Esophagus squamous epithelium (tissue), 4 donors: ENCODE measurements at regions not wholly inside any gene's neighbourhood (a gene's known extent, or its start where the extent isn't known, plus 50 kb on each side); places are given as distances from the start of the nearest gene placed in this dataset.

Experiments
- POLR2A ChIP-seq, 4 donors: fragments of 450-650 bp; IDR thresholded peaks; one replicate each; pipeline ENCODE4 v1.6.1; 2017; ENCODE audit warnings: antibody characterized with exemption in 4 of 4, mild to moderate bottlenecking in 4 of 4, moderate library complexity in 3 of 4
- TF ChIP-seq, protein P1 (sequence below), 6 experiments: fragments of 450-650 bp in 4 of 6; fragments of 200-600 bp in 2 of 6; sonication (generic) in 2 of 6; IDR thresholded peaks; one replicate each; pipeline ENCODE4 v1.5.1; 2016 to 2019; ENCODE audit warnings: antibody characterized with exemption in 6 of 6, mild to moderate bottlenecking in 4 of 6, moderate library complexity in 4 of 6

DNA sequence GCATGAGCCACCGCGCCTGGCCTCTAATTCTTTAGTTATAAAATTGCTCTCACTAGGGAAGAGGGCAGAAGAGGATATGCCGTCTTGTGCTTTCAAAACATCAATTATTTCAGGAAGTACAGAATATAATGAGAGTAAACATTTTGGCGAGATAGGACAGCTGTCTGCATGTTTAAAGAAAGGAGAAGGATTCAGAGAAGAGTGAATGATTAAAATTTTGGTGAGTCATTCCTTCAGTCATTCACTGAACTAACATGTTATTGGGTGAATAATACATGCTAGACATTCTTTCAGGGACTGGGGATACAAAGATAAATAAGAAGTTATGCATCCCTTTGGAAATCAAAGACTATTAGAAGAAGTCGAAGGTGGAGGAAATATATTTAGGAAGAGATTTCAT, 590.3 kb upstream of the GOT2 start:
- TF ChIP-seq, protein P1, sequence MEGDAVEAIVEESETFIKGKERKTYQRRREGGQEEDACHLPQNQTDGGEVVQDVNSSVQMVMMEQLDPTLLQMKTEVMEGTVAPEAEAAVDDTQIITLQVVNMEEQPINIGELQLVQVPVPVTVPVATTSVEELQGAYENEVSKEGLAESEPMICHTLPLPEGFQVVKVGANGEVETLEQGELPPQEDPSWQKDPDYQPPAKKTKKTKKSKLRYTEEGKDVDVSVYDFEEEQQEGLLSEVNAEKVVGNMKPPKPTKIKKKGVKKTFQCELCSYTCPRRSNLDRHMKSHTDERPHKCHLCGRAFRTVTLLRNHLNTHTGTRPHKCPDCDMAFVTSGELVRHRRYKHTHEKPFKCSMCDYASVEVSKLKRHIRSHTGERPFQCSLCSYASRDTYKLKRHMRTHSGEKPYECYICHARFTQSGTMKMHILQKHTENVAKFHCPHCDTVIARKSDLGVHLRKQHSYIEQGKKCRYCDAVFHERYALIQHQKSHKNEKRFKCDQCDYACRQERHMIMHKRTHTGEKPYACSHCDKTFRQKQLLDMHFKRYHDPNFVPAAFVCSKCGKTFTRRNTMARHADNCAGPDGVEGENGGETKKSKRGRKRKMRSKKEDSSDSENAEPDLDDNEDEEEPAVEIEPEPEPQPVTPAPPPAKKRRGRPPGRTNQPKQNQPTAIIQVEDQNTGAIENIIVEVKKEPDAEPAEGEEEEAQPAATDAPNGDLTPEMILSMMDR (IDR thresholded peaks at IDR 0.05), result no peak
- TF ChIP-seq POLR2A (IDR thresholded peaks at IDR 0.05), result no peak
